Cardiac fibroblast (primary cell): ENCODE measurements at regions not wholly inside any gene's neighbourhood (a gene's known extent, or its start where the extent isn't known, plus 50 kb on each side); places are given as distances from the start of the nearest gene placed in this dataset.
"Not testable (repeated sequence)": the region's sequence is repeated elsewhere in the genome, so short reads cannot be mapped to it uniquely, and the experiment has no call there.

ENCODE experiments used
- DNase-seq, 2 donors: peaks; one replicate each; pipeline versions ENCODE4 v3.0.0 to v3.0.0-alpha.2; 2010; ENCODE audit warnings: low read depth in 2 of 2
- H3K4me3 ChIP-seq, 2 donors: replicated peaks in 1 of 2; 1 replicate in 1 of 2; 2 replicates in 1 of 2; pipeline ENCODE4 v1.5.1; 2011; ENCODE audit warnings: low read depth in 2 of 2, low read length in 2 of 2, mild to moderate bottlenecking in 2 of 2, moderate library complexity in 1 of 2
- TF ChIP-seq, protein P1 (sequence below): IDR thresholded peaks from one replicate; pipeline ENCODE4 v1.5.1; 2011; ENCODE audit warnings: low read depth, mild to moderate bottlenecking, low read length, inconsistent platforms

DNA sequence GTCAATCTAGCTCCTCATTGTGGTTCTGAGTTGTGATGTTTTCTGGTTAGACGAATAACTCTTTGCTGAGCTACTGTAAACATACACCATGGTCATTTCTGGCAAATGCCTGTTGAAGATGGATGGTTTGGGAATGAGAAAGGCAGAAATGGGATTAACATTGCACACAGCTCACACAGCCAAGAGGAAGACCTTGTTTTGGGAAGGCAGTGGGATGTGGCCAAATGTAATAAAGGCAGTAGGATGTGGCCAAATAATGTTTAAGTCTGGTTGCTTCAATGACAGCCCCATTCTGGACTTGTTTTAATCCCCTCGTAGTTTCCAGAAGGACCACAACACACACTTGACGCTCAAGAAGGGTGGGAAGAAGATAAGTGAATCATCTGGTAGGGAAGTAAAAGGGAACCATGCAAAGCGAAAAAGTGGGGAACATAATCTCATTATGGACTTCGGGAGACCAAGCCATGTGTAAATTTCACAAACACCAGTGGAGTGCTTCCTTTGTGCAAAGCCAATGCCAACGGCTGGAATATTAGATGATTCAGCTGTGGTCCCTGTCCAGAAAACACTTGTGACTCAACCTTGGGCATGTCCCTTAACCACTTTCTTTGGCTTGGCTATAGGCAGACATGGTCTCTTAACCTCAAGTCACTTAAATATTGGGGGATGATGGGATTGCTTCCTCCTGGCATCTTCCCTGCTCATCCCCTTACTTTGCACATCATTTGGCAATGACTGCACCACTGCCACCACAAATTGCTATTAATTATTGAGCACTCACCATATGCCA is 284.4 kb upstream of the CRY1 start:
- H3K4me3 ChIP-seq: no peak overlapping the region
- no peak for DNase-seq
- TF ChIP-seq, protein P1, sequence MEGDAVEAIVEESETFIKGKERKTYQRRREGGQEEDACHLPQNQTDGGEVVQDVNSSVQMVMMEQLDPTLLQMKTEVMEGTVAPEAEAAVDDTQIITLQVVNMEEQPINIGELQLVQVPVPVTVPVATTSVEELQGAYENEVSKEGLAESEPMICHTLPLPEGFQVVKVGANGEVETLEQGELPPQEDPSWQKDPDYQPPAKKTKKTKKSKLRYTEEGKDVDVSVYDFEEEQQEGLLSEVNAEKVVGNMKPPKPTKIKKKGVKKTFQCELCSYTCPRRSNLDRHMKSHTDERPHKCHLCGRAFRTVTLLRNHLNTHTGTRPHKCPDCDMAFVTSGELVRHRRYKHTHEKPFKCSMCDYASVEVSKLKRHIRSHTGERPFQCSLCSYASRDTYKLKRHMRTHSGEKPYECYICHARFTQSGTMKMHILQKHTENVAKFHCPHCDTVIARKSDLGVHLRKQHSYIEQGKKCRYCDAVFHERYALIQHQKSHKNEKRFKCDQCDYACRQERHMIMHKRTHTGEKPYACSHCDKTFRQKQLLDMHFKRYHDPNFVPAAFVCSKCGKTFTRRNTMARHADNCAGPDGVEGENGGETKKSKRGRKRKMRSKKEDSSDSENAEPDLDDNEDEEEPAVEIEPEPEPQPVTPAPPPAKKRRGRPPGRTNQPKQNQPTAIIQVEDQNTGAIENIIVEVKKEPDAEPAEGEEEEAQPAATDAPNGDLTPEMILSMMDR: no peak

DNA sequence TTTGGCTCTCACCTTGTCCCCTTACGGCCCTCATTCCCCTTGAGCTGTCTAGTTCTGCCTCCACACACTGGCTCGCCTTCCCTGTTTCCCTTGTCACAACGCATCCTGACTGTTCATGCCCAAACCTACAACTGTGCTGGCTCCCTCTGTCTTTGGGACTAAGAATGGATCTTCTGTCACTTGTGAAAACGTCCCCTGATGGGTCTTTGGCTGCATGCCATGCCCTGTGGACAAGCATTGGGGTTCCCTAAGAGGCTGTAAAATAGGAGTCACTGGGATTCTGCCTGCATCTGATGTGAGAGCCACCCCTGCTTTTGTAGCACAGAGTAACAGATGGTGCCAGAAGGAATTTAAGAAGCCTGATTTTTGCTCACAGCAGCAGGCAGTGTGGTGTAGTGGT is 285.3 kb upstream of the CRY1 start:
- H3K4me3 ChIP-seq: no peak overlapping the region
- TF ChIP-seq, protein P1: no peak
- no peak for DNase-seq

DNA sequence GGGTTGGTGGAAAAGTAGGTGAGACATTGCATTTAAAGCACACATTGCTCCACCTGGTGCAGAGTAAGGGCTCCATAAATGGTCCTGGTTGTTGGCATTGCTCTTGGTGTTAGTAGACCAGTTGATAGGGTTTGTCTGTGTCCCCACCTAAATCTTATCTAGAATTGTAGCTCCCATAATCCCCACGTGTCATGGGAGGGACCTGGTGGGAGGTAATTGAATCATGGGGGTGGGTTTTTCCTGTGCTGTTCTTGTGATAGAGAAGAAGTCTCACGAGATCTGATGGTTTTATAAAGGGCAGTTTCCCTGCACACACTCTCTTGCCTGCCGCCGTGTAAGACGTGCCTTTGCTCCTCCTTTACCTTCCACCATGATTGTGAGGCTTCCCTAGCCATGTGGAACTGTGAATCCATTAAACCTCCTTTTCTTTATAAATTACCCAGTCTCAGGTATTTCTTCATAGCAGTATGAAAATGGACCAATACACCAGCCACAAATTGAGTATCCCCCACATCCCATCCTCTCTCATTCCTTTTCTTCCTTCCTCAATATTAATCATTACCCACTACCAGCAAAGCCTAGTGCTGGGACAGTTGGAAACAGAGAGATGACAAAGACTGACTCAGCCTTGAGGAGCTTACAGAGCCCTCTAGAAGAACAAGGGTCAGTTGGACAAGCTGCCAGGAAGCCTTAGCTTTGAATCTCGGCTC is 285.9 kb upstream of the CRY1 start:
- H3K4me3 ChIP-seq: not testable (repeated sequence)
- peak in 1 of 2 donors; percentile 54 for DNase-seq

DNA sequence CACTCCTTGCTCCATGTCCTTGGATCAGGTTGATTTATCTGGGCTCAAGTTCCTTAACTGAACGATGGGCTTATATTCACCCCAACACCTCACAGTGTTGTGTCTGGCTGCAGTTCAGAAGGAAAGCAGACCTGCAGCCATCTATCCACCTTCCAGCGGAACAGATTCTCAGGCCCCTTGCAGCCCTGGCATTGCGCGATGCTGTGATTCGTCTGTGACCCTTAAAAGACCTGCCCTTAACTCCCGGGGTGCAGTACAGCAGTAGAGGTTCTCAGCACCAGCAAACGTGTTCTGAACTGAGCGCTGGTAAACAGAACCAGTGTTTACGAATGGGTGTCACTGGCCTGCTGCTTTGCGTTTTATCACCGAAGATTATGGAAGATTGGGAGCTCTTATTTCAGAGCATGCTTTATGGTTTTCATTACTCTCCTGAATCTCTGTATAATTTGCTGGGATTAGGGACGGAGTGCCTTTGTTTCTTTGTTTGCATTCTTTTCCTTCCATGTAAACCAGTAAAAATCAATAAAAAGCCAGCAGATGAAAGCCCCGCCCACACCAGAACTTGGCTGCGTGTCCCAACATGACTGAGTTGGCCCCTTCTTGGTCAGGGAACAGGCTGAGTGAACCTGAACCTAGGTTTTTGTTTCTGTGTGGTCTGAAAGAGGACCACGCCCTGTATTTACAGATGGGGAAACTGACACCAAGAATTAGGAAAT is 286.7 kb upstream of the CRY1 start:
- TF ChIP-seq, protein P1: no peak
- peak in 1 of 2 donors; percentile 26 for DNase-seq
- H3K4me3 ChIP-seq: no peak overlapping the region

DNA sequence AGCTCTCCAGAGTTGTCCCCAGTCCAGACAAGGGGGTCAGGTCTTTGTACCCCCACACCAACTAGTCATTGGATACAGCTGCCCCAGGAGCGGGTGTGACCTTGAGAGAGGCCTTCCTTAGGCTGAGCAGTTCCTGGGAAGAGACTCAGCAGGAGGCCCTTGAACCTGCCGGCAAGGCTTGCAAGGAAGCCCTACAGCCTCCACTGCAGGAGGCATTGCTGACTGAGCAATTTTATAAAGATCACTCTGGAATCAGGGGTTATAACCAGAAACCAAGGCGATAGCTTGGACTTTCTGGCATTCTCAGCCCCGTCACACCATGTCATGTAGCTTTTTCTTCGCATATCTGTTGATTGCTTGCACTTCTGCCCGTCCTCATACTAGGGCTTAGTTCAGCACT is 291.3 kb upstream of the CRY1 start:
- DNase-seq: no peak
- TF ChIP-seq, protein P1: no peak
- H3K4me3 ChIP-seq: no peak overlapping the region

DNA sequence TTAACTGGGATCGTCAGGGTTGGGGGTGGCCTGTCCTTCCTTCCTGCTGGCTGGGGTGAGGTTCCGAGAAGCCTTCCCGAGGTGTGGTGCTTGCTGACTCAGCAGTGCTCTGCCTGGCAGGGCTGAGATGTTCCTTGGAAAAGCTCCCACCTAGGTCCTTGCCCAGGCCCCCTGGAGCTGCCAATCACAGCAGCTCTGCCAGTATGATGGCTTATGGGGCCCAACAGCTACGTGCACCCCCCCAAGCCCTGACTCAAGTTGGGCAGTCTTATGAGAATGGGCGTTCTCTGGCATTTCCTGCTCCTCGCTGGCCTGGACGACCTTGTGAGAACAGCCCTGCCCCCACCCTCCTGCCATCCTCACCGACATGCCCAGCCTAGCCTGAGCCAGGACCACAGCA is 292.2 kb upstream of the CRY1 start:
- peak; percentile 32 to 39 for DNase-seq
- no peak overlapping the region for H3K4me3 ChIP-seq
- TF ChIP-seq, protein P1: no peak

DNA sequence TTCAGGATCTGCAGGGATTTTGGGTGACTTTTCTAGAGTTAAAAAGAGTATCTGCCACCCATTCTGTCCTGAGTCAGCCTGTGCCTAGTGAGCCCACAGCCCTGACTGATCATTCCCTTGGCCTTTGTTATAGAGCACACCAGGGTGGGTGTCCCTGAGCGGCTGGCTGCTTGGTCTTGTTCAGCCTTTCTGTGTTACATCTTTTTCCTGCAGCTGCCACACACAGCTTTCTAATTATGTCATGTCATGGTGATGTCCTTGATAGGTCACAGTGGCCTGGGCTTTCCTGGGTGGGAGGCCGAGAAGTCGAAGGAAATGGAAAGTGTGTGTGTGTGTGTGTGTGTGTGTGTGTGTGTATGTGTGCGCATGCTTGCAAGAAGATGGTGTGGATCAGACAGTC is 293.2 kb upstream of the CRY1 start:
- H3K4me3 ChIP-seq: no peak overlapping the region
- no peak for DNase-seq
- TF ChIP-seq, protein P1: no peak
